ENCODE measurements at regions not wholly inside any gene's neighbourhood (a gene's known extent, or its start where the extent isn't known, plus 50 kb on each side); places are given as distances from the start of the nearest gene placed in this dataset.

GRCh38 chr1:31122101-31122735 is 56.7 kb upstream of the PUM1 start:
- BruUV-seq (replicated peaks): no TSS peak
- POLR2A ChIA-PET: no interaction called here
- in situ Hi-C loops (cut with HindIII; ENCODE audit: low pct_unique_long_range_greater_than_20kb, low sequenced_read_pairs): no loop called here
- no peak for ATAC-seq
- Histone ChIP-seq H3K27me3 (ENCODE audit: control insufficient read depth, insufficient read depth, low read length) (no peaks in the 10 kb centered on the region), H3K9me3 (ENCODE audit: control insufficient read depth, insufficient read depth, low read depth, low read length) (no peaks in the 10 kb centered on the region), H3K36me3 (ENCODE audit: control insufficient read depth, insufficient read depth, low read length) (no peaks in the 10 kb centered on the region), H3K4me3 (ENCODE audit: low read depth in 2 of 2, low read length in 2 of 2) (no peak overlapping the region), H3K4me1 (ENCODE audit: control insufficient read depth, insufficient read depth, low read length) (no peaks in the 10 kb centered on the region), H3K27ac (ENCODE audit: low read length) (no peak overlapping the region)
- intact Hi-C loops (cut with micrococcal nuclease; ENCODE audit: unreplicated experiment): no loop called here
- no peak for DNase-seq (ENCODE audit: low read depth, low spot score)
- CTCF ChIA-PET: no interaction called here
- TF ChIP-seq POLR2AphosphoS5 (IDR thresholded peaks at IDR 0.05; ENCODE audit: low read depth, low read length): no peak
- no peak for TF ChIP-seq TCF7L2 (IDR thresholded peaks at IDR 0.05; ENCODE audit: low read depth, low read length)
- TF ChIP-seq REST (IDR thresholded peaks at IDR 0.05; ENCODE audit: insufficient read depth in 1 of 2, low read depth in 2 of 2, low read length in 1 of 2): no peak
- TF ChIP-seq SIN3A (IDR thresholded peaks at IDR 0.05; ENCODE audit: borderline replicate concordance, insufficient read depth, low read depth, low read length): no peak
- no peak for TF ChIP-seq CTCF (IDR thresholded peaks at IDR 0.05)

GRCh38 chr1:31120783-31121180 is 55.3 kb upstream of the PUM1 start:
- CTCF ChIA-PET: interaction anchor here (0.7 kb wide), 1 partner anchor 430 kb away, joined by 5 read pairs; no protein-coding TSS in a partner anchor
- no peaks in the 10 kb centered on the region for H3K36me3 ChIP-seq (ENCODE audit: control insufficient read depth, insufficient read depth, low read length)
- no TSS peak for BruUV-seq (replicated peaks)
- no peak for TF ChIP-seq SIN3A (IDR thresholded peaks at IDR 0.05; ENCODE audit: borderline replicate concordance, insufficient read depth, low read depth, low read length)
- no peak for TF ChIP-seq POLR2AphosphoS5 (IDR thresholded peaks at IDR 0.05; ENCODE audit: low read depth, low read length)
- no peak for TF ChIP-seq TCF7L2 (IDR thresholded peaks at IDR 0.05; ENCODE audit: low read depth, low read length)
- TF ChIP-seq CTCF (IDR thresholded peaks at IDR 0.05): no peak
- TF ChIP-seq REST (IDR thresholded peaks at IDR 0.05; ENCODE audit: insufficient read depth in 1 of 2, low read depth in 2 of 2, low read length in 1 of 2): no peak
- no peak overlapping the region for H3K27ac ChIP-seq (ENCODE audit: low read length)
- intact Hi-C loops (cut with micrococcal nuclease; ENCODE audit: unreplicated experiment): no loop called here
- no peaks in the 10 kb centered on the region for H3K4me1 ChIP-seq (ENCODE audit: control insufficient read depth, insufficient read depth, low read length)
- H3K4me3 ChIP-seq (ENCODE audit: low read depth in 2 of 2, low read length in 2 of 2): no peak overlapping the region
- DNase-seq (ENCODE audit: low read depth, low spot score): no peak
- in situ Hi-C loops (cut with HindIII; ENCODE audit: low pct_unique_long_range_greater_than_20kb, low sequenced_read_pairs): no loop called here
- POLR2A ChIA-PET: no interaction called here
- H3K9me3 ChIP-seq (ENCODE audit: control insufficient read depth, insufficient read depth, low read depth, low read length): no peaks in the 10 kb centered on the region
- no peak for ATAC-seq
- H3K27me3 ChIP-seq (ENCODE audit: control insufficient read depth, insufficient read depth, low read length): no peaks in the 10 kb centered on the region

All from Panc1 (cell line).